CD4-positive, alpha-beta T cell (primary cell): ENCODE measurements at regions not wholly inside any gene's neighbourhood (a gene's known extent, or its start where the extent isn't known, plus 50 kb on each side); places are given as distances from the start of the nearest gene placed in this dataset.

Source experiments
- ATAC-seq: fragments of 200-7000 bp; cut with Tn5 transposase; one replicate; pipeline ENCODE4 v1.10.0; 2022; ENCODE audit warnings: mild to moderate bottlenecking; ENCODE audit not compliant: poor library complexity
- CTCF ChIA-PET: fragments of 350-600 bp; sonication (Branson Sonifier 250); formaldehyde crosslinking; loops from one replicate; lab custom pipeline; 2021; ENCODE audit warnings: antibody characterized with exemption, inconsistent platforms; lab: Charles Lee
- POLR2A ChIA-PET: fragments of 350-600 bp; sonication (Branson Sonifier 250); formaldehyde crosslinking; loops from one replicate; lab custom pipeline; 2021; ENCODE audit warnings: antibody characterized with exemption, inconsistent platforms; lab: Charles Lee
- DNase-seq, 14 experiments: peaks; one replicate each; pipeline ENCODE4 v3.0.0-alpha.2; 2013 to 2020; ENCODE audit warnings: mixed read lengths in 2 of 14
- H3K27ac ChIP-seq, 2 donors: one replicate each; pipeline versions ENCODE4 v1.5.1 to v1.7.0; 2013; ENCODE audit warnings: low read length in 2 of 2, low read depth in 1 of 2, mild to moderate bottlenecking in 1 of 2
- H3K27me3 ChIP-seq, 2 experiments: 1 replicate in 1 of 2; 2 replicates in 1 of 2; pipeline versions ENCODE4 v1.6.1 to v1.7.0; 2013; ENCODE audit warnings: low read length in 2 of 2, control low read depth in 1 of 2, mild to moderate bottlenecking in 1 of 2, moderate library complexity in 1 of 2; ENCODE audit not compliant: insufficient read depth in 2 of 2, control insufficient read depth in 1 of 2
- H3K36me3 ChIP-seq: one replicate; pipeline ENCODE4 v1.6.1; 2013; ENCODE audit warnings: low read length, control low read depth; ENCODE audit not compliant: insufficient read depth
- H3K4me1 ChIP-seq: one replicate; pipeline ENCODE4 v1.6.1; 2013; ENCODE audit warnings: low read length, control low read depth; ENCODE audit not compliant: insufficient read depth
- H3K4me3 ChIP-seq: one replicate; pipeline ENCODE4 v1.5.1; 2013; ENCODE audit warnings: mild to moderate bottlenecking, low read length, moderate library complexity
- H3K9me3 ChIP-seq, 2 experiments: 1 replicate in 1 of 2; 2 replicates in 1 of 2; pipeline versions ENCODE4 v1.6.1 to v1.7.0; 2013; ENCODE audit warnings: low read length in 2 of 2, mild to moderate bottlenecking in 2 of 2, control low read depth in 1 of 2, moderate library complexity in 1 of 2; ENCODE audit not compliant: control insufficient read depth in 1 of 2, insufficient read depth in 1 of 2
- H3K27ac Mint-ChIP-seq: one replicate; pipeline ENCODE4 v1.8.0; 2020; ENCODE audit warnings: mixed read lengths
- H3K27me3 Mint-ChIP-seq: one replicate; pipeline ENCODE4 v1.8.0; 2021; ENCODE audit warnings: mixed read lengths
- H3K36me3 Mint-ChIP-seq: one replicate; pipeline ENCODE4 v1.8.0; 2021; ENCODE audit warnings: low read depth, mixed read lengths
- H3K4me1 Mint-ChIP-seq: one replicate; pipeline ENCODE4 v1.8.0; 2021; ENCODE audit warnings: low read depth, mixed read lengths
- H3K4me3 Mint-ChIP-seq: one replicate; pipeline ENCODE4 v1.8.0; 2020; ENCODE audit warnings: mild to moderate bottlenecking, mixed read lengths
- H3K9me3 Mint-ChIP-seq: one replicate; pipeline ENCODE4 v1.8.0; 2020; ENCODE audit warnings: mixed read lengths
- intact Hi-C, 2 experiments: fragments of 100-400 bp; cut with DNase I in 1 of 2; cut with micrococcal nuclease in 1 of 2; formaldehyde crosslinking; loops; one replicate each; pipeline versions ENCODE4 v1.15.1 to v1.9.0; 2023 to 2025; cut with DNase I, micrococcal nuclease
- TF ChIP-seq, protein P1 (sequence below): fragments of 200-600 bp; IDR thresholded peaks from one replicate; pipeline ENCODE4 v1.8.0; 2022; ENCODE audit warnings: antibody characterized with exemption, mild to moderate bottlenecking

DNA sequence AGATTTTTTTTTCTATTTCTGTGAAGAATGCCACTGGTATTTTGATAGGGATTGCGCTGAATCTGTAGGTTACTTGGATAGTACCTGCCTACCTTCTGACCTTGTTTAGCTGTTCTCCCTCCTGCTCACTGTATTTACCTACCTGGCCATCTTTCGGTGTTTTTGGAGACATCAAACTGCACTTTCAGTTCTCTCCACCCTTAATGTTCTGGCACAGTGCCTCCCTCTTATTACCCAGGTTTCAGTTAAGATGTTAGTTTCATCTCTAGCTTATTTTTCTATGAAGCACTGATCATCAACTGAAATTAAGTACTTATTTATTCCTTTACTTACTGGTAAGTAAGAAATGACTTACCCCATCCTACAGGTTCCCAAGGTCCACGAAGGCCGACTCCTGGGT is 74.4 kb upstream of the KLHL25 start:
- Mint-ChIP-seq H3K4me3 (no peak overlapping the region), H3K4me1 (peaks cover 10% of the 10 kb centered on the region), H3K36me3 (no peaks in the 10 kb centered on the region), H3K27me3 (peaks cover 18% of the 10 kb centered on the region), H3K9me3 (no peaks in the 10 kb centered on the region), H3K27ac (no peak overlapping the region)
- ATAC-seq (no peak), DNase-seq (no peak)
- H3K4me3 ChIP-seq = no peak overlapping the region
- TF ChIP-seq, protein P1, sequence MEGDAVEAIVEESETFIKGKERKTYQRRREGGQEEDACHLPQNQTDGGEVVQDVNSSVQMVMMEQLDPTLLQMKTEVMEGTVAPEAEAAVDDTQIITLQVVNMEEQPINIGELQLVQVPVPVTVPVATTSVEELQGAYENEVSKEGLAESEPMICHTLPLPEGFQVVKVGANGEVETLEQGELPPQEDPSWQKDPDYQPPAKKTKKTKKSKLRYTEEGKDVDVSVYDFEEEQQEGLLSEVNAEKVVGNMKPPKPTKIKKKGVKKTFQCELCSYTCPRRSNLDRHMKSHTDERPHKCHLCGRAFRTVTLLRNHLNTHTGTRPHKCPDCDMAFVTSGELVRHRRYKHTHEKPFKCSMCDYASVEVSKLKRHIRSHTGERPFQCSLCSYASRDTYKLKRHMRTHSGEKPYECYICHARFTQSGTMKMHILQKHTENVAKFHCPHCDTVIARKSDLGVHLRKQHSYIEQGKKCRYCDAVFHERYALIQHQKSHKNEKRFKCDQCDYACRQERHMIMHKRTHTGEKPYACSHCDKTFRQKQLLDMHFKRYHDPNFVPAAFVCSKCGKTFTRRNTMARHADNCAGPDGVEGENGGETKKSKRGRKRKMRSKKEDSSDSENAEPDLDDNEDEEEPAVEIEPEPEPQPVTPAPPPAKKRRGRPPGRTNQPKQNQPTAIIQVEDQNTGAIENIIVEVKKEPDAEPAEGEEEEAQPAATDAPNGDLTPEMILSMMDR = no peak
- H3K27me3 ChIP-seq = peaks cover 7 to 8% of the 10 kb centered on the region in 2 experiments
- POLR2A ChIA-PET = no interaction called here
- no peaks in the 10 kb centered on the region for H3K36me3 ChIP-seq
- no peaks in the 10 kb centered on the region for H3K9me3 ChIP-seq
- intact Hi-C loops = loop anchor here in 1 of 2 experiments (10.0 kb wide), 1 partner anchor 306 kb away; no protein-coding TSS in a partner anchor
- no peaks in the 10 kb centered on the region for H3K4me1 ChIP-seq
- CTCF ChIA-PET = interaction anchor here (0.9 to 1.7 kb wide), 2 partner anchors 9 to 10 kb away, joined by 3 read pairs; no protein-coding TSS in a partner anchor
- no peak overlapping the region for H3K27ac ChIP-seq

DNA sequence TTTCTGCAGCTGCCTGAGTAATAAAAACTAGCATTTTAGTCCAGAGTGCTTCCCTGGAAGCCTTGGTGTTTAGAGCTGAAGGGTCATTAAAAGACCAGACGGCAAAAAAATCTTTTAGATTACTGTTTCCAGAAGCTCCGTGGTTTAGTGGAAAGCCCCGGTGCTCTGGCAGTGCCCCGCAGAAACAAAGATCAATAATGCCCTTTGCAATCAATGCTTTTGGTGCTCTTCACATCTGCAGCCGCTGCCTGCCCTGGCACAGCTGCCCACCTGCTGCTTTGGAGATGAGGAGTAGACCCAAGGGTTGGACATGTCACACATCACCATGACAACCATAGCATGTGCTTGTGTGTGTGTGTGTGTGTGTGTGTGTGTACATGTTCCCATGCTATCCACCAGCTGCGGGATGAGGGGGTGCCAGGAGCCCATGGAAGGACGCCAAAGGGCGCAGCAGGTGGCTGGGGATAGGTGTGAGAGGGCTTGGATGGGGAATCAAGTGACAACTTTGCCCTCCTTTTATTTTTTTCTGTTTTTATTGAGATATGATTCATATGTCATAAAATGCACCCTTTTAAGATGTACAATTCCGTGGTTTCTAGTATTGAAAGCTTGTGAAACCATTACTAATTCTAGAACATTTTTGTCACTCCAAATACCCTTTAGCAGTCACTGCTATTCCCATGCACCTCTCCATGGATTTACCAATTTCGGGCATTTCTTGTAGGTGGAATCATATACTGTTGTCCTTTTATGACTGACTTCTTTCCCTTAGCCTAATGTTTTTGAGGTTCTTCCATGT is 75.7 kb upstream of the KLHL25 start:
- H3K9me3 ChIP-seq = no peaks in the 10 kb centered on the region
- TF ChIP-seq, protein P1 = no peak
- ATAC-seq (no peak), DNase-seq (no peak)
- H3K4me3 ChIP-seq = no peak overlapping the region
- peaks cover 9% of the 10 kb centered on the region in 2 experiments for H3K27me3 ChIP-seq
- no peaks in the 10 kb centered on the region for H3K4me1 ChIP-seq
- no peaks in the 10 kb centered on the region for H3K36me3 ChIP-seq
- peaks cover 24% of the 10 kb centered on the region for H3K27me3 Mint-ChIP-seq
- POLR2A ChIA-PET = no interaction called here
- H3K4me3 Mint-ChIP-seq = no peak overlapping the region
- no peaks in the 10 kb centered on the region for H3K36me3 Mint-ChIP-seq
- peaks cover 2% of the 10 kb centered on the region for H3K4me1 Mint-ChIP-seq
- no peaks in the 10 kb centered on the region for H3K9me3 Mint-ChIP-seq
- intact Hi-C loops = no loop called here
- no peak overlapping the region for H3K27ac ChIP-seq
- H3K27ac Mint-ChIP-seq = no peak overlapping the region
- CTCF ChIA-PET = interaction anchor here (1.7 kb wide), 1 partner anchor 8 kb away, joined by 3 read pairs; no protein-coding TSS in a partner anchor

DNA sequence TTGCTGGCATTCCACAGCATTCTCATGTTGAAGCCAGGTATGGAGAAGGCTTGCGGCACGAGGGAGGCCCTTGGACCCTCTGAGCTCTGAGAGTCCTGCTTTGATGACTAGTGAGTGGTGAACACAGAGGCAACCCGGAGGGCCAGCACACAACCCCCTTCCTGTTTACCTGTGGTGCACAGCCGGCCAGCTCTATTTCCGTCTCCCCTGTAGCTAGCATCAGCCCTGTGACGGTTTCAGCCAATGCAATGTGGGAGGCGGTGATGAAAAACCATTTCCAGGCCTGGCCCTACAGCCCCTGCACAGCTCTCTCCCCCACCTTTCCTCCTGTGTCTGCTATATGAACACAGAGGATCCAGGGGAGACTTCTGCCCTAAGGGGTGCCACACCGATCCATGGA is 76.8 kb upstream of the KLHL25 start:
- Mint-ChIP-seq H3K27me3 (peaks cover 35% of the 10 kb centered on the region), H3K36me3 (no peaks in the 10 kb centered on the region), H3K9me3 (no peaks in the 10 kb centered on the region), H3K4me3 (no peak overlapping the region), H3K27ac (no peak overlapping the region), H3K4me1 (no peaks in the 10 kb centered on the region)
- no peak overlapping the region for H3K4me3 ChIP-seq
- no peaks in the 10 kb centered on the region for H3K4me1 ChIP-seq
- H3K9me3 ChIP-seq = no peaks in the 10 kb centered on the region
- POLR2A ChIA-PET = no interaction called here
- CTCF ChIA-PET = no interaction called here
- DNase-seq (no peak), ATAC-seq (no peak)
- peaks cover 9% of the 10 kb centered on the region in 2 experiments for H3K27me3 ChIP-seq
- TF ChIP-seq, protein P1 = no peak
- no peak overlapping the region for H3K27ac ChIP-seq
- intact Hi-C loops = no loop called here
- H3K36me3 ChIP-seq = no peaks in the 10 kb centered on the region
